WERI-Rb-1 (cell line): ENCODE measurements at regions not wholly inside any gene's neighbourhood (a gene's known extent, or its start where the extent isn't known, plus 50 kb on each side); places are given as distances from the start of the nearest gene placed in this dataset.

Source experiments
- DNase-seq: peaks from one replicate; pipeline ENCODE4 v3.0.0-alpha.2; 2020
- H3K27ac ChIP-seq: fragments of 250-450 bp; sonication (Bioruptor Pico); 2 replicates; pipeline ENCODE4 v1.5.1; 2020; ENCODE audit warnings: mild to moderate bottlenecking, moderate library complexity
- H3K27me3 ChIP-seq: fragments of 250-450 bp; sonication (Bioruptor Pico); 2 replicates; pipeline ENCODE4 v1.5.1; 2021; ENCODE audit warnings: mild to moderate bottlenecking, low read depth, moderate library complexity; ENCODE audit not compliant: insufficient read depth, severe bottlenecking
- H3K36me3 ChIP-seq: fragments of 250-450 bp; sonication (Bioruptor Pico); 2 replicates; pipeline ENCODE4 v1.5.1; 2020; ENCODE audit warnings: mild to moderate bottlenecking, moderate library complexity
- H3K4me3 ChIP-seq: 2 replicates; pipeline ENCODE4 v1.5.1; 2011; ENCODE audit warnings: low read depth, mild to moderate bottlenecking, control low read depth, low read length
- H3K9me3 ChIP-seq: fragments of 250-450 bp; sonication (Bioruptor Pico); 2 replicates; pipeline ENCODE4 v1.5.1; 2021; ENCODE audit warnings: mild to moderate bottlenecking, moderate library complexity; ENCODE audit not compliant: severe bottlenecking
- TF ChIP-seq, protein P1 (sequence below): IDR thresholded peaks from 2 replicates; pipeline ENCODE4 v1.5.1; 2011; ENCODE audit warnings: low read depth, mild to moderate bottlenecking, control low read depth, inconsistent platforms, low read length

DNA sequence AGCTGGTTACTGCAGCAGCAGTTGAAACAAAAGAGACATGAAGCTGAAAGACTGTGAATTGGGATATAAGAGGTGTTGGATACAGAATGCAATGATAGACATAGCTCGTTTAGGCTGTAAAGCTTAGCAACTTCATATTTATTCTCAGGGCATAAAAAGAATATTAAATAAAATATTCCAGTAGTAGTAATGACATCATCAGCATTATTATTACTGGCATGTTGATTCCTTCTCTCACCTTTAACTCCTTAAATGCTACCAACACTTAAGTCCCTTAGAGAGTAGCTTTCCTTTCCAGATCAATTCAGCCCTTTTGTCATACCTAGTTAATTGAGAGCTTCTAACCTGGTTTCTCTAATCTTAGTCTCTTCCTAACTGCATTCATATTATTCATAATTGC is 81.4 kb upstream of the STXBP5 start:
- TF ChIP-seq, protein P1, sequence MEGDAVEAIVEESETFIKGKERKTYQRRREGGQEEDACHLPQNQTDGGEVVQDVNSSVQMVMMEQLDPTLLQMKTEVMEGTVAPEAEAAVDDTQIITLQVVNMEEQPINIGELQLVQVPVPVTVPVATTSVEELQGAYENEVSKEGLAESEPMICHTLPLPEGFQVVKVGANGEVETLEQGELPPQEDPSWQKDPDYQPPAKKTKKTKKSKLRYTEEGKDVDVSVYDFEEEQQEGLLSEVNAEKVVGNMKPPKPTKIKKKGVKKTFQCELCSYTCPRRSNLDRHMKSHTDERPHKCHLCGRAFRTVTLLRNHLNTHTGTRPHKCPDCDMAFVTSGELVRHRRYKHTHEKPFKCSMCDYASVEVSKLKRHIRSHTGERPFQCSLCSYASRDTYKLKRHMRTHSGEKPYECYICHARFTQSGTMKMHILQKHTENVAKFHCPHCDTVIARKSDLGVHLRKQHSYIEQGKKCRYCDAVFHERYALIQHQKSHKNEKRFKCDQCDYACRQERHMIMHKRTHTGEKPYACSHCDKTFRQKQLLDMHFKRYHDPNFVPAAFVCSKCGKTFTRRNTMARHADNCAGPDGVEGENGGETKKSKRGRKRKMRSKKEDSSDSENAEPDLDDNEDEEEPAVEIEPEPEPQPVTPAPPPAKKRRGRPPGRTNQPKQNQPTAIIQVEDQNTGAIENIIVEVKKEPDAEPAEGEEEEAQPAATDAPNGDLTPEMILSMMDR: no peak
- DNase-seq: no peak
- no peak overlapping the region for H3K4me3 ChIP-seq

GRCh38 chr6:147126618-147127022 is 77.6 kb upstream of the STXBP5 start:
- TF ChIP-seq, protein P1: no peak
- H3K27me3 ChIP-seq: no peaks in the 10 kb centered on the region
- no peak overlapping the region for H3K4me3 ChIP-seq
- H3K36me3 ChIP-seq: no peaks in the 10 kb centered on the region
- H3K27ac ChIP-seq: no peak overlapping the region
- no peaks in the 10 kb centered on the region for H3K9me3 ChIP-seq
- no peak for DNase-seq

More for the DNA sequence above, 81.4 kb upstream of the STXBP5 start:
- Histone ChIP-seq H3K27ac (no peak overlapping the region), H3K27me3 (no peaks in the 10 kb centered on the region), H3K36me3 (no peaks in the 10 kb centered on the region), H3K9me3 (no peaks in the 10 kb centered on the region)

GRCh38 chr6:147127587-147127986 is 76.6 kb upstream of the STXBP5 start:
- TF ChIP-seq, protein P1: no peak
- no peaks in the 10 kb centered on the region for H3K27me3 ChIP-seq
- H3K27ac ChIP-seq: no peak overlapping the region
- no peak for DNase-seq
- no peaks in the 10 kb centered on the region for H3K36me3 ChIP-seq
- no peaks in the 10 kb centered on the region for H3K9me3 ChIP-seq
- H3K4me3 ChIP-seq: no peak overlapping the region

DNA sequence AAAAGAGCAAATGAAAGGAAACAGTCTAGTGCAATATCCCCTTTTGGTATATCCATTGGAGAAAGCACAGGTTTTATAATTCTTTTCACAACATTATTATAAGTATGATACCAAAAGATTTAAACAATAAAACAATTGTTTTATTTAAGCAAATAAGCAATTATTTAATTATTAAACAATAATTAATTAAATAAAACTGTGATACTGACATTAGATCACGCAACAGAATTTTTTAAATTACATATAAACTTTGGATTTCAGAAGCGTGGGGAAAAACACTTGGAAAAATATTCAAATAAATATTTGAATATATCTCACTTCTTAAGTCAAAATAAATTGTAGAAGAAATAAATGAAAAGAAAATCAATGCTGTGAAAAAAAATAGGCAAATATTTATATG is 76.2 kb upstream of the STXBP5 start:
- Histone ChIP-seq H3K9me3 (no peaks in the 10 kb centered on the region), H3K27me3 (no peaks in the 10 kb centered on the region), H3K4me3 (no peak overlapping the region), H3K36me3 (no peaks in the 10 kb centered on the region), H3K27ac (no peak overlapping the region)
- no peak for DNase-seq
- TF ChIP-seq, protein P1: no peak

- no peak for DNase-seq
- H3K27ac ChIP-seq: no peak overlapping the region
- no peaks in the 10 kb centered on the region for H3K9me3 ChIP-seq
- TF ChIP-seq, protein P1: no peak
- H3K27me3 ChIP-seq: no peaks in the 10 kb centered on the region
- H3K36me3 ChIP-seq: no peaks in the 10 kb centered on the region
- no peak overlapping the region for H3K4me3 ChIP-seq
Observed at GRCh38 chr6:147131532-147132128, 72.6 kb upstream of the STXBP5 start.

- no peak for DNase-seq
- no peak overlapping the region for H3K27ac ChIP-seq
- no peaks in the 10 kb centered on the region for H3K27me3 ChIP-seq
- no peaks in the 10 kb centered on the region for H3K9me3 ChIP-seq
- TF ChIP-seq, protein P1: no peak
- H3K36me3 ChIP-seq: no peaks in the 10 kb centered on the region
- H3K4me3 ChIP-seq: no peak overlapping the region
Observed at GRCh38 chr6:147132889-147133288, 71.3 kb upstream of the STXBP5 start.
